Astrocyte of the spinal cord (primary cell): ENCODE measurements at regions not wholly inside any gene's neighbourhood (a gene's known extent, or its start where the extent isn't known, plus 50 kb on each side); places are given as distances from the start of the nearest gene placed in this dataset.
"Not testable (repeated sequence)": the region's sequence is repeated elsewhere in the genome, so short reads cannot be mapped to it uniquely, and the experiment has no call there.

Experiments used
- DNase-seq: peaks from one replicate; pipeline ENCODE4 v3.0.0; 2011; ENCODE audit warnings: low read depth, low spot score
- H3K4me3 ChIP-seq: 2 replicates; pipeline ENCODE4 v1.5.1; 2011; ENCODE audit warnings: low read depth, mild to moderate bottlenecking, low read length, moderate library complexity
- CTCF ChIP-seq: IDR thresholded peaks from 2 replicates; pipeline ENCODE4 v1.5.1; 2012; ENCODE audit warnings: low read depth, mild to moderate bottlenecking, low read length, inconsistent platforms
- in situ Hi-C: cut with HindIII; loops from 2 replicates; pipeline ENCODE4 v1.10.0; 2017; ENCODE audit warnings: low sequenced_read_pairs

GRCh38 chr6:51001399-51001798, 182.7 kb downstream of the TFAP2B start:
- no peak overlapping the region for H3K4me3 ChIP-seq
- in situ Hi-C loops, result no loop called here
- TF ChIP-seq CTCF, result no peak
- no peak for DNase-seq

DNA sequence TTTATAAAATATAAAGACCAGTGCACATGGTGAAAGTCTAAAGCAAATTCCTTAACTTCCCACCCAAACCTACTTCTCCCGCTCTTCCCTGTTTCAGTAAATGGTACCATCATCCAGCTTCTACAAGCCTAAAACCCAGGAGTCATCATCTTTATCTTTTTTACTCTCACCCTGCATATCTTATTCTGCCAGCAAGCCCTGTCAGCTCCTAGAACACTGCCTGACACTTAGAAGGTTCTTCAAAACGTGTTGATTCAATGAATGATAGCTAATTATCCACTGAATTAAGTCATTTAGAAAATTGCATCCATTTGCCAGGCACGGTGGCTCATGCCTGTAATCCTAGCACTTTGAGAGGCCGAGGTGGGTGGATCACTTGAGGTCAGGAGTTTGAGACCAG, 185.7 kb downstream of the TFAP2B start:
- TF ChIP-seq CTCF, result no peak
- DNase-seq, result no peak
- in situ Hi-C loops, result no loop called here
- no peak overlapping the region for H3K4me3 ChIP-seq

DNA sequence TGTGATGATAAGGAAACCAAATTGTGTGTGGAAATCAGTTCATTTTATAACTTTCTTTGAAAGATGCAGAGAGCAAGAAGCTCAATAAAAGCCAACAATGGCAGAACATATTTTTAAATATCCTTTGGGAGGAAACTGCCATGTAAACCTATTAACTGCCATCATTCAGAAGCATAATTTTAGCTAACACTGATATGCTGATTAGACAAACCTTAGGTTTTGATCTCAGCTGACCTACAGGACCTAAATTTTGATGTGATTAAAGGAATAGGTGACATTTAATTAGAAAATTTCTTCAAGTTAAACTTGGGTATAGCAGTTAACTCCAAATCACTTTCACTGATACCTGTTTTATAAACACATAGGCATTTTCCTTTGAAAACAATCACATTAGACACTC, 187.1 kb downstream of the TFAP2B start:
- no peak for DNase-seq
- in situ Hi-C loops, result no loop called here
- H3K4me3 ChIP-seq, result no peak overlapping the region
- no peak for TF ChIP-seq CTCF

DNA sequence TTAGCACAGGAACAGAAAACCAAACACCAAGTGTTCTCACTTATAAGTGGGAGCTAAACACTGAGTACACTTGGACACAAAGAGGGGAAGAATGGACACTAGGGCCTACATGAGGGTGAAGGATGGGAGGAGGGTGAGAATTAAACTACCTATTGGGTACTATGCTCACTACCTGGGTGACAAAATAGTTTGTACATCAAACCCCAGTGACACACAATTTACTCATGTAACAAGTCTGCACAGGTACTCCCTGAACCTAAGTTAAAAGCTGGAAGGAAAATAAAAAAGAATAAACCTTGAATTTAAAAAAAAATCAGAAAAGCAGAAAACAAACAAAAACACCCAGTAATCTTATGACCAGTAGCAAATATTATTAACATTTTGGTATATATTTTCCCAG, 188.6 kb downstream of the TFAP2B start:
- DNase-seq, result no peak
- TF ChIP-seq CTCF, result no peak
- H3K4me3 ChIP-seq, result no peak overlapping the region
- in situ Hi-C loops, result no loop called here

DNA sequence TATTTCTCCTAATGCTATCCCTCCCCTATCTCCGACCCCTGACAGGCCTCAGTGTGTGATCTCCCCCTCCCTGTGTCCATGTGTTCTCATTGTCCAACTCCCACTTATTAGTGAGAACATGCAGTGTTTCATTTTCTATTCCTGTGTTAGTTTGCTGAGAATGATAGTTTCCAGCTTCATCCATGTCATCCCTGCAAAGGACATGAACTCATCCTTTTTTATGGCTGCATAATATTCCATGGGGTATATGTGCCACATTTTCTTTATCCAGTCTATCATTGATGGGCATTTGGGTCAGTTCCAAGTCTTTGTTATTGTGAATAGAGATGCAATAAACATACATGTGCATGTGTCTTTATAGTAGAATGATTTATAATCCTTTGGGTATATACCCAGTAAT, 190.0 kb downstream of the TFAP2B start:
- H3K4me3 ChIP-seq, DNase-seq, in situ Hi-C loops: not testable (repeated sequence)

- in situ Hi-C loops, result no loop called here
- TF ChIP-seq CTCF, result no peak
- no peak overlapping the region for H3K4me3 ChIP-seq
- DNase-seq, result no peak
Measured at GRCh38 chr6:51013376-51013775, 194.7 kb downstream of the TFAP2B start.

- TF ChIP-seq CTCF, result no peak
- DNase-seq, result no peak
- H3K4me3 ChIP-seq, result no peak overlapping the region
- in situ Hi-C loops, result no loop called here
Measured at GRCh38 chr6:51015394-51015793, 196.7 kb downstream of the TFAP2B start.
